Skeletal muscle tissue (tissue), 3 donors: ENCODE measurements at regions not wholly inside any gene's neighbourhood (a gene's known extent, or its start where the extent isn't known, plus 50 kb on each side); places are given as distances from the start of the nearest gene placed in this dataset.
"Not testable (repeated sequence)": the region's sequence is repeated elsewhere in the genome, so short reads cannot be mapped to it uniquely, and the experiment has no call there.

Source experiments
- H3K27ac ChIP-seq: one replicate; pipeline ENCODE4 v1.7.0; 2013; ENCODE audit warnings: mild to moderate bottlenecking, low read depth, low read length, inconsistent platforms
- H3K27me3 ChIP-seq, 3 donors: one replicate each; pipeline ENCODE4 v1.7.0; 2013; ENCODE audit warnings: low read length in 3 of 3; ENCODE audit not compliant: control insufficient read depth in 3 of 3, insufficient read depth in 3 of 3
- H3K36me3 ChIP-seq, 3 donors: one replicate each; pipeline ENCODE4 v1.7.0; 2013; ENCODE audit warnings: low read length in 3 of 3; ENCODE audit not compliant: control insufficient read depth in 3 of 3, insufficient read depth in 3 of 3
- H3K4me1 ChIP-seq, 3 donors: one replicate each; pipeline ENCODE4 v1.7.0; 2013; ENCODE audit warnings: low read length in 3 of 3, mild to moderate bottlenecking in 3 of 3; ENCODE audit not compliant: control insufficient read depth in 3 of 3, insufficient read depth in 3 of 3
- H3K4me3 ChIP-seq, 3 donors: one replicate each; pipeline ENCODE4 v1.7.0; 2013; ENCODE audit warnings: low read length in 3 of 3
- H3K9ac ChIP-seq, 3 donors: one replicate each; pipeline ENCODE4 v1.7.0; 2013; ENCODE audit warnings: low read length in 3 of 3, mild to moderate bottlenecking in 3 of 3, moderate library complexity in 2 of 3, low read depth in 1 of 3
- H3K9me3 ChIP-seq, 3 donors: one replicate each; pipeline ENCODE4 v1.7.0; 2013; ENCODE audit warnings: low read length in 3 of 3; ENCODE audit not compliant: control insufficient read depth in 3 of 3
- donor health status: Osteomylitis.

DNA sequence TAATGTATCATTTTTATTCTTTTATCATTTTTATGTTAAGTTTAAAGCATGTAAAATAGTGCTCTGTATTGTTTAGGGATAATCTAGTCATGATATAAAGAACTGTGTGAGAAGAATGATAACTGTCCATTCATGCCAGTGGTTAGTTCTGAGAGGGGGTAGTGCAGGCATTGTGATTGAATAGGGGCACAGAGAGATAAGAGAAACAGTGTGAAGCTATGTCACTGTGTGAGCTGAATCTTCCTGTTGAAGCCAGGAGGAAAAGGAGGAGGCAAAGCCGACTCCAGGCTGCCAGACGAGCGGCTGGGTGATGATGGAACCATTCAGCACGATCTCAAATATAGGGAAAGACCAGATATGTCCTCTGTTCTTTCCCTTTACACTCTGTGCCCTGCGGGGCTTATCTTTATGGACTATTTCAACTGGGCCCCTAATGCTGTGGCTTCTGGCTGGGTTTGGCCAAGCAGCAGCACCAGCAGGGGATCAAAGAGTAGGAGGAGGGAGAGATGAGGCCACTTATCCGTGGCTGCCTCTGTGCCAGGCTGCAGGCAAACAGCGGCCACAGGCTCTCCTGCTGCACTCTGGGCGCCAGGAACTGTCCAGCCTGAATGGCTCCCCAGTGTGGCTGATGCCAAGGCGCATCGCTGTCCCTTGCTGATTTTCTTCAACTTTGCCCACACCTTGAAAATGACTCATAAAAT, 128.0 kb downstream of the SPP2 start:
- Histone ChIP-seq H3K36me3 (no peaks in the 10 kb centered on the region), H3K4me1 (no peaks in the 10 kb centered on the region), H3K27ac (no peak overlapping the region), H3K9ac (no peak overlapping the region), H3K27me3 (peaks cover 0 to 3% (median 2%) of the 10 kb centered on the region in 3 donors), H3K4me3 (no peak overlapping the region), H3K9me3 (no peaks in the 10 kb centered on the region)

DNA sequence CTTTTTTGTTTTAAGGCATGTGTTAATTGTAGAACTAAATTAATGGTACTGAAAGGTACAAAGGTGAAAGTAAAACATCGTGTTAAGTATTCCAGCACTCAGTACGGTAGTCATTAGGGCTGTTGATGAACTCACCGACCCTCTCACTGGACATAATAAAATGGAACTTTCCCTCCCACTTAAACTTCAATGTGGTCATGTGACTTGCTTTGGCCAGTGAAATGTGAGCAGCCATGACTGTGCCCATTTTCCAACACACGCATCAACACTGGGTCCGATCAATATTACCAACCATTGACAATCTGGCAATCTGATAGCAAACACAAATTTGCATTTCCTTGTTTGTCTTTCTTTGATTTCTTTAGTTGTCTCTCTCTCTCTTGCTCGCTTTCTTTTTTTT, 125.1 kb downstream of the SPP2 start:
- Histone ChIP-seq H3K9me3 (no peaks in the 10 kb centered on the region), H3K4me1 (no peaks in the 10 kb centered on the region), H3K9ac (no peak overlapping the region), H3K4me3 (no peak overlapping the region), H3K27ac (no peak overlapping the region), H3K36me3 (no peaks in the 10 kb centered on the region), H3K27me3 (peaks cover 0 to 11% (median 0%) of the 10 kb centered on the region in 3 donors)

DNA sequence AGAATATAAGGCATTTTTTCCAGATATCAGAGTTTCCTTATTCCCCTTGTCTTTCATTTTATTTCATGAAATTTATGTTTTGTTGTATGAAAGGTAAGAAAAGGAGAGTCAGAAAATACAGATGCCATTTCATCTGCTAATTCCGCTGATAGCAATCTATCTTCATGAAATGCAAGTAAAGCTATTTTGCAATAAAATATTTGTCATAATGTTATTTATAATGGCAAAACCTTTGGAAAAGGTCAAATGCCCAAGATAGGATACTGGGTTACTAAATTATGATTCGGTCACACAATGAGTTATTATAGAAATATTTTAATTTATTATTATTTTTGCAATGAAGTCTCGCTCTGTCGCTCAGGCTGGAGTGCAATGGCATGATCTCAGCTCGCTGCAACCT, 124.2 kb downstream of the SPP2 start:
- Histone ChIP-seq H3K9ac (no peak overlapping the region), H3K27ac (no peak overlapping the region), H3K4me1 (no peaks in the 10 kb centered on the region), H3K27me3 (peaks cover 0 to 11% (median 0%) of the 10 kb centered on the region in 3 donors), H3K36me3 (no peaks in the 10 kb centered on the region), H3K9me3 (no peaks in the 10 kb centered on the region), H3K4me3 (no peak overlapping the region)

DNA sequence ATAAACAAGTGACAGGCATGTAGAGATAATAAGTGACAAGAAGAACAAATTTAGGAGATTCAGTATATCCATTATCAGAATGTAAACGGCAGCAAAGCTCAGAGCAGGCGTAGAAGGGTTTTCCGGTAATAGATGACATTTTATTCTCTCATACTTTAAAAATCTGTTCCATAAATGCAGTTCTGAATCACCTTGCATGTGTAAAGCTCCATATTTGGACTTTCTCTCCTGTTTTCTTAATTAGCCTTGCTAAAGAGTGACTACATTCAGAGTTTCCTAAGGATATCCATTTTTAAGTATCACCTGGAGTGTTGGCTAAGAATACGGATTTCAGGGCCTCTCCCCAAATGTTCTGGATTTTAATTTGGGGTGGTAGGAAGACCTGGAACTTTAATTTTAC, 122.0 kb downstream of the SPP2 start:
- H3K27me3 ChIP-seq: peaks cover 0 to 8% (median 0%) of the 10 kb centered on the region in 3 donors
- no peak overlapping the region for H3K27ac ChIP-seq
- no peaks in the 10 kb centered on the region for H3K9me3 ChIP-seq
- no peaks in the 10 kb centered on the region for H3K36me3 ChIP-seq
- H3K4me1 ChIP-seq: no peaks in the 10 kb centered on the region
- no peak overlapping the region for H3K9ac ChIP-seq
- no peak overlapping the region for H3K4me3 ChIP-seq

DNA sequence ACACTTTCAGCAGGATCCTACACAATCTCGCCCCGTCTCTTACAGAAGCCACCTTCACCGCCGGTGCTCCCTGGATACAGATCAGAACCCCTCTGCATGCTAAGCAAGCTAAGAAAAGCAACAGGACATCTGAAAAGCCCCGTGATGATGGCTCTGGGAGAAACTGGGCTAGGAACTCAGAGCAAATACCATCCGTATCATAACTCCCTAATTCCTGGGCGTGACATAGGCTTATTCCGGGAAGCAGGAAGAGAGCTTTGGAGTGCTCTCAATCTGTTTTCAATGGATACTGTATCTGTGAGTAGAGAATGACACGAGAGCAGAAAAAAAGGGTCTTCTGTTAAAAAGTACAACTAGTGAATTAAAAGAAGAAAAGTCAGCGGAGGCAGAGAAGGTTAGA, 121.6 kb downstream of the SPP2 start:
- no peak overlapping the region for H3K27ac ChIP-seq
- no peak overlapping the region for H3K4me3 ChIP-seq

DNA sequence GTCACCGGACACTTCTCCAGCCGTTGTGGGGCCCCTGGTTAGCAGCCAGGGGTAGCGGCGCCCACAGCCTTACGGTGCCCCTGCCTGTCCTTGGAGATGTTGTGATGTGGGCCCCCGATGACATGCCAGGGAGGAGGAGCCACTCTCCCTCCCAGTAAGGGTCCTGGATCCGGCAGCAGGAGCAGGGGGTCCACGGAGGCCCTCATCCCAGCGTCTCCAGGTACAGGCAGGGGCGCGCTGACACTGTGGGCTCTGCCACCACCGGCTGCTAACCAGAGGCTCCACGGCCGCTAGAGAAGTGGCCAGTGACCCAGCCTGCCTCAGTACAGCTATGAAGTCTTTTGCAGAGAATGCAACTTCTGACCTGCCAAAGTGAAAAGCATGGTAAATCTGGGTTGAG, 121.2 kb downstream of the SPP2 start:
- H3K9ac ChIP-seq: no peak overlapping the region
- no peaks in the 10 kb centered on the region for H3K9me3 ChIP-seq
- no peak overlapping the region for H3K4me3 ChIP-seq
- peaks cover 0 to 8% (median 0%) of the 10 kb centered on the region in 3 donors for H3K27me3 ChIP-seq
- no peaks in the 10 kb centered on the region for H3K36me3 ChIP-seq
- H3K27ac ChIP-seq: no peak overlapping the region
- H3K4me1 ChIP-seq: no peaks in the 10 kb centered on the region

More for the DNA sequence above, 121.6 kb downstream of the SPP2 start:
- no peaks in the 10 kb centered on the region for H3K4me1 ChIP-seq
- peaks cover 0 to 8% (median 0%) of the 10 kb centered on the region in 3 donors for H3K27me3 ChIP-seq
- H3K9ac ChIP-seq: no peak overlapping the region
- H3K36me3 ChIP-seq: no peaks in the 10 kb centered on the region
- H3K9me3 ChIP-seq: no peaks in the 10 kb centered on the region

DNA sequence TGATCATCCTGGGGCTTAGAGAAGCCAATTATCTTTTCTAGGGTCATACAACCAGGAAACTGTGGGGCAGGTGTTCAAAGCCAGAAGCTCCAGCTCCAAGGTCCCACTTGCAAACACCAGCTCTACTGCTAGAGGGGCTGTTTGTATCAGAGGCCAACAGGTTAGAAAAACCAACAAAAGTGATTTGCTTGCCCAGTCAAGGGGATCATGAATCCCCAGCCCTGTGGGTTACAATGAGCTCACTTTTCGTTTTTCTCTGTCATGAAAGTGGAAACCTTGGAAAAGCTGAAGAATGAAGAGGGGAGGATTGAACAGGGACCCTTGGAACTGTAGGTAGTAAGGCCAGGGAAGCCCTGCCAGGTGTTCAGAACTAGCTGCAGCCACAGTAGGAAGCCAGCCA, 119.2 kb downstream of the SPP2 start:
- H3K36me3 ChIP-seq: no peaks in the 10 kb centered on the region
- no peak overlapping the region for H3K27ac ChIP-seq
- no peak overlapping the region for H3K9ac ChIP-seq
- no peaks in the 10 kb centered on the region for H3K9me3 ChIP-seq
- H3K4me3 ChIP-seq: no peak overlapping the region
- H3K4me1 ChIP-seq: no peaks in the 10 kb centered on the region
- H3K27me3 ChIP-seq: peaks cover 0 to 8% (median 0%) of the 10 kb centered on the region in 3 donors

DNA sequence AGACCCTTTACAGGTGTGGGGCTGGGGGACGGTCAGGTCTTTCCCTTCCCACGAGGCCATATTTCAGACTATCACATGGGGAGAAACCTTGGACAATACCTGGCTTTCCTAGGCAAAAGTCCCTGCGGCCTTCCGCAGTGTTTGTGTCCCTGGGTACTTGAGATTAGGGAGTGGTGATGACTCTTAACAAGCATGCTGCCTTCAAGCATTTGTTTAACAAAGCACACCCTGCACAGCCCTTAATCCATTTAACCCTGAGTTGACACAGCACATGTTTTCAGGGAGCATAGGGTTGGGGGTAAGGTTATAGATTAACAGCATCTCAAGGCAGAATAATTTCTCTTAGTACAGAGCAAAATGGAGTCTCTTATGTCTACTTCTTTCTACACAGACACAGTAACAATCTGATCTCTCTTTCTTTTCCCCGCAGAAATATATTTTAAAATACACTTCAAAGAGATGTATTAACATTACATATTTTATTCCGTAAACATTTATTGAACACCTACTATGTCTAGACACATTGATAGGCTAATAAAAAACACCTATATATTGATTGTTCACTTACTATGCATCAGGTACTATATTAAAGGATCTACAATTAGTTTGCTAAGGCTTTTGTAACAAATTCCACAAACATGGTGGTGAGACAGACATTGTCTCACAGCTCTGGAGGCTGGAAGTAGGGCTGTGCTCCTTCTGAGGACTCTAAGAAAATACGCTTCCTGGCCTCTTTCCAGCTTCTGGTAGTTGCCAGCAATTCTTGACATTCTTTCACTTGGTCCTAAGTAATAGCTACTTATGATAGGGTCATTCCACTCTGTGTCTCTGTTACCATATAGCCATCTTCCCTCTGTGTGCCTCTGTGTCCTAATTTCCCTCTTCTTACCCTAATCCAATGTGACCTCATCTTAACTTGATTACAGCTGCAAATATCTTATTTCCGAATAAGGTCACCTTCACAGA, 118.4 kb downstream of the SPP2 start:
- H3K4me3 ChIP-seq, H3K4me1 ChIP-seq, H3K9ac ChIP-seq, H3K9me3 ChIP-seq, H3K27me3 ChIP-seq, H3K36me3 ChIP-seq, H3K27ac ChIP-seq: not testable (repeated sequence)

DNA sequence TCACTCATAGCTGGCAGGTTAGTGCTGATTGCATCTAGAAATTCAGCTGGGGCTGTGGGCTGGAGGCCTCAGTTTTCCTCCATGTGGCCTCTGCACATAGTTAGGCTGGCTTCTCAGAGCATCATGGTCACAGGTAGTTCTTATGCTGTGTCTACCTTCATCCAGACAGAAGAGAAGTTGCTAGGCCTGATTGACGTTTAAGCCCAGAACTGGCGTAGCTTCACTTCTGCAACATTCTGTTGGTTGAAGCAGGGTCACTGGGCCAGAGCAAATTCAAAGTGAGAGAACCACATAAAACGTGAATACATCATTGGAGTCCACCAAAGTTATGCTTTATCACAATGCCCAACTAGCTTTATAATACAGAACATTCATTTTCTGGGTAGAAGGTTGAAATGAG, 116.0 kb downstream of the SPP2 start:
- H3K27me3 ChIP-seq: peaks cover 0 to 6% (median 0%) of the 10 kb centered on the region in 3 donors
- H3K36me3 ChIP-seq: no peaks in the 10 kb centered on the region
- H3K9ac ChIP-seq: no peak overlapping the region
- no peak overlapping the region for H3K27ac ChIP-seq
- H3K4me1 ChIP-seq: no peaks in the 10 kb centered on the region
- no peaks in the 10 kb centered on the region for H3K9me3 ChIP-seq
- no peak overlapping the region for H3K4me3 ChIP-seq

DNA sequence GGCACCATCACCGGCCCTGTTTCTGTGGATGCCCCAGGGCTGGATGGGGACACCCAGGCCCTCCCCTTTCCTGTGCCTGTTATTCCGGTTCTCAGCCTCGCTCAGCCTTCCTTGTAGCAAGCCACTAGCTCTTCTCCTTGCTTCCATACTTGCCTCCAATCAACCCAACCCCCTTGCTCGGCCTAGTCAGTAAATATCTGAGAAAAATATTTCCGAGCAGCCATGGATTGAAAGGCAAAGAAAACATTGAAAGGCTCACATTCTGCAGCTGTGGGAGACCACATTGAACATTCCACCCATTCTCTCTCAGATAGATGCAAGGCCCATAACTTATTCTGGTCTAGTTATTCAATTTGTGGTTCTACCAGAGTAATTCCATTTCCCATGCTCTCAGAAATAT, 114.9 kb downstream of the SPP2 start:
- H3K4me3 ChIP-seq: no peak overlapping the region
- no peaks in the 10 kb centered on the region for H3K36me3 ChIP-seq
- H3K27ac ChIP-seq: no peak overlapping the region
- H3K9me3 ChIP-seq: no peaks in the 10 kb centered on the region
- no peaks in the 10 kb centered on the region for H3K27me3 ChIP-seq
- no peaks in the 10 kb centered on the region for H3K4me1 ChIP-seq
- H3K9ac ChIP-seq: no peak overlapping the region
